ENCODE measurements at regions not wholly inside any gene's neighbourhood (a gene's known extent, or its start where the extent isn't known, plus 50 kb on each side); places are given as distances from the start of the nearest gene placed in this dataset.

- CTCF ChIA-PET: no interaction called here
- no peaks in the 10 kb centered on the region for H3K9me3 Mint-ChIP-seq
- H3K4me1 Mint-ChIP-seq: no peaks in the 10 kb centered on the region
- H3K36me3 Mint-ChIP-seq (ENCODE audit: low read depth): no peaks in the 10 kb centered on the region
- POLR2A ChIA-PET: no interaction called here
- no peak for DNase-seq
- no peaks in the 10 kb centered on the region for H3K27me3 Mint-ChIP-seq
- no peak overlapping the region for H3K27ac Mint-ChIP-seq
- no peak overlapping the region for H3K4me3 Mint-ChIP-seq
Observed at GRCh38 chr1:29452463-29453230, 216.3 kb downstream of the PTPRU start.

GRCh38 chr1:29451368-29451892 lies 215.1 kb downstream of the PTPRU start:
- ChIA-PET CTCF (no interaction called here), POLR2A (no interaction called here)
- Mint-ChIP-seq H3K9me3 (no peaks in the 10 kb centered on the region), H3K27ac (no peak overlapping the region), H3K27me3 (no peaks in the 10 kb centered on the region), H3K4me1 (no peaks in the 10 kb centered on the region), H3K36me3 (ENCODE audit: low read depth) (no peaks in the 10 kb centered on the region), H3K4me3 (no peak overlapping the region)
- no peak for DNase-seq

GRCh38 chr1:29450591-29450990 lies 214.3 kb downstream of the PTPRU start:
- Mint-ChIP-seq H3K9me3 (no peaks in the 10 kb centered on the region), H3K27me3 (no peaks in the 10 kb centered on the region), H3K36me3 (ENCODE audit: low read depth) (no peaks in the 10 kb centered on the region), H3K27ac (no peak overlapping the region), H3K4me3 (no peak overlapping the region), H3K4me1 (no peaks in the 10 kb centered on the region)
- POLR2A ChIA-PET: no interaction called here
- CTCF ChIA-PET: no interaction called here
- no peak for DNase-seq

- ChIA-PET POLR2A (no interaction called here), CTCF (no interaction called here)
- H3K4me1 Mint-ChIP-seq: no peaks in the 10 kb centered on the region
- no peaks in the 10 kb centered on the region for H3K36me3 Mint-ChIP-seq (ENCODE audit: low read depth)
- no peak overlapping the region for H3K27ac Mint-ChIP-seq
- DNase-seq: no peak
- no peaks in the 10 kb centered on the region for H3K9me3 Mint-ChIP-seq
- H3K27me3 Mint-ChIP-seq: no peaks in the 10 kb centered on the region
- no peak overlapping the region for H3K4me3 Mint-ChIP-seq
Observed at GRCh38 chr1:29448456-29449235, 212.3 kb downstream of the PTPRU start.

DNA sequence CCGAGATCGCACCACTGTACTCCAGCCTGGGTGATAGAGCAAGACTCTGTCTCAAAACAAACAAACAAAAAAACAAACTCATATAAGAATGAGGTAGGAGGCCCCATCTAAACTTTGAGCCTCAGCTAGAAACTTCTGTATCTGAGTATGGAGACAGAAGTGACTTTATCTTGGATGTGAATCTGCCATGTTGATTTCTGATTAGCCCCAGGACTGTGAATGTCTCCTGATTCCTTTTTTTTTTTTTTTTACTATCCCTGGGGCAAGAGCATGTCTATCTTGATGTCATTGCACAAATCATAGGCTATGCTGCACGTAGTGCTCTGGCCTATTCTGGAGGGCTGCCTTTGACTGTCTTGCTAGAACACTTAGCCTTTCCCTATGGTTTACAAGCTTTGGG lies 211.0 kb downstream of the PTPRU start:
- H3K4me3 Mint-ChIP-seq: no peak overlapping the region
- H3K27me3 Mint-ChIP-seq: no peaks in the 10 kb centered on the region
- no peaks in the 10 kb centered on the region for H3K4me1 Mint-ChIP-seq
- CTCF ChIA-PET: no interaction called here
- no peaks in the 10 kb centered on the region for H3K36me3 Mint-ChIP-seq (ENCODE audit: low read depth)
- no peak overlapping the region for H3K27ac Mint-ChIP-seq
- no peaks in the 10 kb centered on the region for H3K9me3 Mint-ChIP-seq
- POLR2A ChIA-PET: no interaction called here
- DNase-seq: no peak

DNA sequence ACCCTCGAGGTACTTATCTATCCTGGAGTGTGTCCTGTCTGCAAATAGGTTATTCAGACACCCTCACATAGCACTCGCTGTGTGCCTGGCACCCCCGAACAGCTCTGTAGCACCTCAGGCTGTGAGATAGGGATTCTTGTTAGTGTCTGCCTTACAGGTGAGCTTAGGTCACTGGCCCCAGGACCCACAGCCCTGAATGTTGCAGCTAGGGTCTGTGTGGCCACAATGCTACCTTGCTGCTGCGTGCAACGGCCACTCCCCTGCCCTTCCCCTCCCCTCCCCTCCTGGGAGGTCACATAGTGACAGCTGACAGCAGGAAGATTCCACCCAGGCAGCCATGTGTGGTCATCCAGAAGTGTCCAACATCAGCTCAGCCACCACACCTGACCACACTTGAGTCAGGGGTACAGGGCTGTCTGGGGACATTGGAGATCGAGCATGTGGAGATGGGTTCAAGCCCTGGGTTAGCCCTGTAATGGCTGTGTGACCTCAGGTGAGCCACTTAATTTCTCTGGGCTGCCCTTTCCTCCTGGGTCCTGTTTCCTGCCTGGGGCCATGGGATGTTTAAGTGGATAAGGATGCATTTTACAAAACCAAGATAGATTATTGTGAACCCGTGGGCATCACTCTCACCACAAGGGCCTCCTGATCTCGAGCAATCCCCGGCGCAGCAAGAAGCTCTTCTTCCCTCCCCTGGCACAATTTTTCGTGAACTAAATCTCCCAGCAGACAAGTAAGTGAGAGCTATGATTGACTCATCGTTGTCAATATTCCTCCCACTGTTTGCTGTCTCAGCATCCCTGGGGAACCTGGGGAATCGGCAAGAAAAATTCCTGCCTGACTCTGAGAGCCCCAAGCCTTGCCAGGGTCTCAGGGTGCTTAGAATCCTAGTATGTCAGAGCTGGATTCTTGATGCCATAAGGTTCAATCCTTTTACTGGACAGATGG lies 208.7 kb downstream of the PTPRU start:
- no peak for DNase-seq
- H3K4me3 Mint-ChIP-seq: no peak overlapping the region
- no peaks in the 10 kb centered on the region for H3K9me3 Mint-ChIP-seq
- ChIA-PET POLR2A (no interaction called here), CTCF (interaction anchor here (0.7 kb wide), 1 partner anchor 455 kb away, joined by 3 read pairs; no protein-coding TSS in a partner anchor)
- H3K27me3 Mint-ChIP-seq: peaks cover 10% of the 10 kb centered on the region
- no peaks in the 10 kb centered on the region for H3K36me3 Mint-ChIP-seq (ENCODE audit: low read depth)
- no peak overlapping the region for H3K27ac Mint-ChIP-seq
- no peaks in the 10 kb centered on the region for H3K4me1 Mint-ChIP-seq

GRCh38 chr1:29444081-29444715 lies 207.9 kb downstream of the PTPRU start:
- no peaks in the 10 kb centered on the region for H3K9me3 Mint-ChIP-seq
- CTCF ChIA-PET: no interaction called here
- no peak overlapping the region for H3K27ac Mint-ChIP-seq
- H3K4me1 Mint-ChIP-seq: no peaks in the 10 kb centered on the region
- peaks cover 16% of the 10 kb centered on the region for H3K27me3 Mint-ChIP-seq
- no peak for DNase-seq
- no peak overlapping the region for H3K4me3 Mint-ChIP-seq
- H3K36me3 Mint-ChIP-seq (ENCODE audit: low read depth): no peaks in the 10 kb centered on the region
- POLR2A ChIA-PET: no interaction called here

DNA sequence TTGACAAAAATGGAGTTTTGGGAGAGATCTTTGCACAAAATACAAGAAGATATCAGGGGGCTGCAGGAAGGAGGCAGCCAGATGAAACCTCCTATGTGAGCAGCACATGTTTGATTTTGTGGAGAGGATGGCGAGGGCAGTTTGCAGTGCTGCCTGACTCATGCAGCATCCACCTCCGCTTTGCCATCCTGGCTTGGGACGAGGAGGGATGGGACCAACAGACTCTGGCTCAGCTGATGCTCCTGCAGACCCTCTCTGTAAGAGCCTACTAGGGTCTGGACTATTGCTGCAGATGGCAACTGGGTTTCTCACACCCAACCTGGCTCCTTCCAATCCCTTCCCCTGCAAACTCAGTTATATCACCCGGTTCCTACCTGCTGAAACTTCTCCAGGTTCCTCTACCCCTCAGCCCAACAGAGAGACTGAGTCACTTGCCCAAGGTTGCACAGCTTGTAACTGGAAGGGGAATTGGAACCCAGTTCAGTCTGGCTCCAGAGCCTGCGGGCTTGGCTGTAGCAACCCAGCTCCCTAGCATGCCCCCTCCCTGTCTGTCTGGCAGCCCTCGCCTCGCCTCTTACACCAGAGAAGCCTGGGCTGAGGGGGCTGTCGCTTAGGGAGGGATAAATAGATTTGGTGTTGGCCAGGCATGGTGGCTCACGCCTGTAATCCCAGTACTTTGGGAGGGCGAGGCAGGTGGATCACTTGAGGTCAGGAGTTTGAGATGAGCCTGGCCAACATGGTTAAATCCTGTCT lies 205.8 kb downstream of the PTPRU start:
- Mint-ChIP-seq H3K27ac (no peak overlapping the region), H3K27me3 (peaks cover 20% of the 10 kb centered on the region), H3K36me3 (ENCODE audit: low read depth) (no peaks in the 10 kb centered on the region), H3K4me3 (no peak overlapping the region), H3K9me3 (no peaks in the 10 kb centered on the region), H3K4me1 (no peaks in the 10 kb centered on the region)
- POLR2A ChIA-PET: no interaction called here
- DNase-seq: no peak
- CTCF ChIA-PET: no interaction called here

GRCh38 chr1:29439615-29440014 lies 203.3 kb downstream of the PTPRU start:
- POLR2A ChIA-PET: no interaction called here
- H3K9me3 Mint-ChIP-seq: no peaks in the 10 kb centered on the region
- DNase-seq: no peak
- no peaks in the 10 kb centered on the region for H3K36me3 Mint-ChIP-seq (ENCODE audit: low read depth)
- H3K27ac Mint-ChIP-seq: no peak overlapping the region
- H3K4me1 Mint-ChIP-seq: no peaks in the 10 kb centered on the region
- H3K27me3 Mint-ChIP-seq: peaks cover 20% of the 10 kb centered on the region
- no peak overlapping the region for H3K4me3 Mint-ChIP-seq
- CTCF ChIA-PET: no interaction called here

DNA sequence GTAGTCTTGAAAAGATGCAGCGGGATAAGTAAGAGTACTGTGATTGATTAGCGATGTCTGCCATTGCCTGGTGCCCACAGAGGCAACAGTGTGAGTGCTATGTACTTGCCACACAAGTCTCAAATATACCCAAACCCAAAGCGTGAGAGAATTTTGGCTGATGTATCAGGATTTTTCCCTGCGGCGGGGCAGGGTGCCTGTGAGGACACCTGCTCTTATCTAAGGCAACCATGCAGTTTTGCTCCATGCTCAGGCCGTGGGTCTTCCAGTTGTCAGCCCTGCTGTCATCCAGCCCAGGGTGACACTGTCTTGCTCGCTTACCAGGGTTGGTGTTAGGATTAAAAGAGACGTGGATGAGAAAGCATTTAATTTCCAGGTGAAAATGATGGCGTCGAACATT lies 202.7 kb downstream of the PTPRU start:
- H3K27me3 Mint-ChIP-seq: peaks cover 20% of the 10 kb centered on the region
- H3K27ac Mint-ChIP-seq: no peak overlapping the region
- H3K36me3 Mint-ChIP-seq (ENCODE audit: low read depth): no peaks in the 10 kb centered on the region
- ChIA-PET POLR2A (no interaction called here), CTCF (no interaction called here)
- H3K4me3 Mint-ChIP-seq: no peak overlapping the region
- DNase-seq: no peak
- no peaks in the 10 kb centered on the region for H3K4me1 Mint-ChIP-seq
- H3K9me3 Mint-ChIP-seq: no peaks in the 10 kb centered on the region

DNA sequence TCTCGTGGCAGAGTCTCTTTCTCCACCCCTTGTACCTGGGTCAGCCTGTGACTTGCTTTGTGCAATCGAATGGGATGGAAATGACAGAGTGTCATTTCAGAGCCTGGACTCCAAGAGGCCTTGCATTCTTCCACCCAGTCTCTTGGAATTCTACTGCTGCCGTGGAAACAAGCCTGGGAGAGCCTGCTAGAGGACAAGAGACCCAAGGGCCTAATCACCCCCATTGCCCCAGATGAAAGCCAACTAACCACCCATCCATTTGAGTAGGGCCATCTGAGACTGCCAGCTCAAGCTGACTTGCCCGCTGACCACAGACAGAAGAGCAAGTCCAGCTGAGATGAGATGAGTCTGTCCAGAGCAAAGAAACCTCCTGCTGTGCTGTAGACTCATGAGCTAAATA lies 201.6 kb downstream of the PTPRU start:
- CTCF ChIA-PET: no interaction called here

DNA sequence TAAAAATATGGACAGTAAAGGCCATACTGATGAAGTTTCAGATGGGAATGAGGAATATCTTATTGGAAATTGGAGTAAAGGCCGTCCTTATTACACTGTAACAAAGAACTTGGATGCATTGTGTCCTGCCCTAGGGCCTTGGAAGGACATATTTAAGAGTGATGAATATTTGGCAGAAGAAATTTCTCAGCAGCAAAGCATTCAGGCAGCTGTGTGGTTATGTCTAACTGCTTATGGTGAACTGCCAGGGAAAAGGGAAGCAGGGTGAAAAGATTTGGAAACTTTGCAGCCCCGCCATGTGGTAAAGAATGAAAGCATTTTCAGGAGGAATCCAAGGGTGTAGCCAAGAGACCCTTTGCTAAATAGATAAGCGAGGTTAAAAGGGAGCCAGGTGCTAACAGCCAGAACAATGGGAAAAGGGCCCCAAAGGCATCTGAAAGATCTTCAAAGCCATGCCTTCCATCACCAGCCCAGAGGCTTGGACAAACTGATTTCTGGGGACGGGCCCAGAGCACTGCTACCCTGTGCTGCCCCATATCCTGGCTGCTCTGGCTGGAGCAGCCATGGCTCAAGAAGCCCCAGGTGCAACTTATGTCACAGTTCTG lies 200.0 kb downstream of the PTPRU start:
- Mint-ChIP-seq H3K4me3 (no peak overlapping the region), H3K4me1 (no peaks in the 10 kb centered on the region), H3K9me3 (no peaks in the 10 kb centered on the region), H3K27me3 (peaks cover 17% of the 10 kb centered on the region), H3K27ac (no peak overlapping the region), H3K36me3 (ENCODE audit: low read depth) (no peaks in the 10 kb centered on the region)
- ChIA-PET CTCF (no interaction called here), POLR2A (no interaction called here)
- no peak for DNase-seq

More for the DNA sequence above, 201.6 kb downstream of the PTPRU start:
- DNase-seq: no peak
- Mint-ChIP-seq H3K36me3 (ENCODE audit: low read depth) (no peaks in the 10 kb centered on the region), H3K9me3 (no peaks in the 10 kb centered on the region), H3K27ac (no peak overlapping the region), H3K4me1 (no peaks in the 10 kb centered on the region), H3K27me3 (peaks cover 20% of the 10 kb centered on the region), H3K4me3 (no peak overlapping the region)
- POLR2A ChIA-PET: no interaction called here
